Pancreas (tissue), 10 donors: ENCODE measurements at regions not wholly inside any gene's neighbourhood (a gene's known extent, or its start where the extent isn't known, plus 50 kb on each side); places are given as distances from the start of the nearest gene placed in this dataset.
"Not testable (repeated sequence)": the region's sequence is repeated elsewhere in the genome, so short reads cannot be mapped to it uniquely, and the experiment has no call there.

ENCODE experiments used
- ATAC-seq, 4 donors: fragments of 200-7000 bp; cut with Tn5 transposase; one replicate each; pipeline versions ENCODE4 v1.8.0 to v1.9.1; 2020; ENCODE audit warnings: mild to moderate bottlenecking in 4 of 4, moderate library complexity in 4 of 4
- DNase-seq, 6 donors: peaks; one replicate each; pipeline ENCODE4 v3.0.0-alpha.2; 2020
- FAIRE-seq: peaks from 2 replicates; lab custom pipeline; 2012; peaks lifted over from hg19 to GRCh38; lab: Jason Lieb, UNC
- H3K27ac ChIP-seq, 4 donors: fragments of 200-600 bp; sonication (generic); 1 replicate in 3 of 4; 2 replicates in 1 of 4; pipeline versions ENCODE4 v1.5.0 to v1.8.0; 2020
- H3K27me3 ChIP-seq, 4 donors: fragments of 200-600 bp; one replicate each; pipeline ENCODE4 v1.8.0; 2021
- H3K36me3 ChIP-seq, 3 donors: fragments of 200-600 bp; sonication (generic) in 1 of 3; one replicate each; pipeline versions ENCODE4 v1.5.0 to v1.8.0; 2020 to 2021
- H3K4me1 ChIP-seq, 3 donors: fragments of 200-600 bp; one replicate each; pipeline ENCODE4 v1.8.0; 2021
- H3K4me3 ChIP-seq, 4 donors: fragments of 200-600 bp; sonication (generic) in 2 of 4; one replicate each; pipeline versions ENCODE4 v1.5.0 to v1.8.0; 2020 to 2021
- H3K9me3 ChIP-seq, 4 donors: fragments of 200-600 bp; one replicate each; pipeline ENCODE4 v1.8.0; 2021
- CTCF ChIP-seq, 4 donors: fragments of 200-600 bp; sonication (generic) in 3 of 4; IDR thresholded peaks; one replicate each; pipeline versions ENCODE4 v1.5.0 to v1.8.0; 2021; ENCODE audit warnings: antibody characterized with exemption in 4 of 4
- WGBS, 2 donors: extraction: QIAGEN DNeasy Blood & Tissue Kit; methylation state at CpG; one replicate each; pipeline ENCODE4 v1.1.7; 2013; 5-methylcytosine and 5-hydroxymethylcytosine counted together
- intact Hi-C, 3 donors: fragments of 100-400 bp; cut with DNase I; formaldehyde crosslinking; loops; one replicate each; pipeline versions ENCODE4 v1.11.1 to v1.14.2; 2022
- donor health status: healthy with polysubstance abuse.
- donor health status: DM: no; HTN: no; CAD: no; lungs with moderate emphysema.
- donor health status: DM: no; HTN: no; CAD: no.
- donor health status: control.
- donor health status: control.
- donor health status: Bipolar disorder and iron deficiency.
- donor health status: DM: yes; HTN: yes; CAD: no.
- donor health status: DM: no; HTN: no; CAD: no.
- donor health status: DM: no; HTN: no; CAD: no.
- donor health status: DM: yes; HTN: yes; CAD: no.

GRCh38 chr2:37798315-37799005 lies 126.6 kb upstream of the RMDN2 start:
- no peaks in the 10 kb centered on the region for H3K4me1 ChIP-seq
- FAIRE-seq, result no peak
- H3K27me3 ChIP-seq, result no peaks in the 10 kb centered on the region
- TF ChIP-seq CTCF (IDR thresholded peaks at IDR 0.05), result no peak
- H3K27ac ChIP-seq, result no peak overlapping the region
- intact Hi-C loops, result no loop called here
- no peak overlapping the region for H3K4me3 ChIP-seq
- peak in 1 of 4 donors; percentile 16 for ATAC-seq
- H3K9me3 ChIP-seq, result no peaks in the 10 kb centered on the region
- DNase-seq, result no peak
- H3K36me3 ChIP-seq, result no peaks in the 10 kb centered on the region

GRCh38 chr2:37800176-37800858 lies 124.8 kb upstream of the RMDN2 start:
- no peak for FAIRE-seq
- H3K4me3 ChIP-seq, result no peak overlapping the region
- WGBS, 2 donors, result 85 to 89% methylated on average over 2 of the region's 2 CpGs
- H3K27ac ChIP-seq, result no peak overlapping the region
- no peak for ATAC-seq
- H3K9me3 ChIP-seq, result no peaks in the 10 kb centered on the region
- no peaks in the 10 kb centered on the region for H3K27me3 ChIP-seq
- no peak for DNase-seq
- no peak for TF ChIP-seq CTCF (IDR thresholded peaks at IDR 0.05)
- H3K36me3 ChIP-seq, result no peaks in the 10 kb centered on the region
- intact Hi-C loops, result no loop called here
- H3K4me1 ChIP-seq, result no peaks in the 10 kb centered on the region

- H3K4me3 ChIP-seq, result no peak overlapping the region
- 66 to 74% methylated on average over 4 of the region's 4 CpGs for WGBS, 2 donors
- no peak overlapping the region for H3K27ac ChIP-seq
- FAIRE-seq (no peak), ATAC-seq (no peak), DNase-seq (no peak)
- TF ChIP-seq CTCF (IDR thresholded peaks at IDR 0.05), result no peak
- no peaks in the 10 kb centered on the region for H3K9me3 ChIP-seq
- no peaks in the 10 kb centered on the region for H3K4me1 ChIP-seq
- H3K27me3 ChIP-seq, result no peaks in the 10 kb centered on the region
- intact Hi-C loops, result no loop called here
- H3K36me3 ChIP-seq, result no peaks in the 10 kb centered on the region
Measured at GRCh38 chr2:37802211-37802752, 122.8 kb upstream of the RMDN2 start.

GRCh38 chr2:37802899-37803379 lies 122.1 kb upstream of the RMDN2 start:
- ATAC-seq (peak in 1 of 4 donors; percentile 32), FAIRE-seq (no peak), DNase-seq (no peak)
- no peaks in the 10 kb centered on the region for H3K4me1 ChIP-seq
- no peak overlapping the region for H3K4me3 ChIP-seq
- H3K27me3 ChIP-seq, result no peaks in the 10 kb centered on the region
- no peaks in the 10 kb centered on the region for H3K36me3 ChIP-seq
- TF ChIP-seq CTCF (IDR thresholded peaks at IDR 0.05), result no peak
- intact Hi-C loops, result no loop called here
- no peak overlapping the region for H3K27ac ChIP-seq
- H3K9me3 ChIP-seq, result no peaks in the 10 kb centered on the region

GRCh38 chr2:37806004-37806403 lies 119.1 kb upstream of the RMDN2 start:
- intact Hi-C loops, H3K27me3 ChIP-seq, H3K4me1 ChIP-seq, H3K36me3 ChIP-seq, H3K27ac ChIP-seq, ATAC-seq, H3K4me3 ChIP-seq, FAIRE-seq, H3K9me3 ChIP-seq, DNase-seq: not testable (repeated sequence)
- WGBS, 2 donors, result 81 to 84% methylated on average over 2 of the region's 2 CpGs
